Peyer's patch (tissue), 4 donors: ENCODE measurements at regions not wholly inside any gene's neighbourhood (a gene's known extent, or its start where the extent isn't known, plus 50 kb on each side); places are given as distances from the start of the nearest gene placed in this dataset.

ENCODE experiments used
- CTCF ChIP-seq, 6 experiments: fragments of 450-650 bp in 4 of 6; fragments of 200-600 bp in 2 of 6; sonication (generic) in 1 of 6; IDR thresholded peaks; one replicate each; pipeline ENCODE4 v1.5.1; 2017 to 2019; ENCODE audit warnings: antibody characterized with exemption in 6 of 6, mild to moderate bottlenecking in 3 of 6, moderate library complexity in 1 of 6
- POLR2A ChIP-seq, 2 donors: fragments of 450-650 bp; IDR thresholded peaks; one replicate each; pipeline ENCODE4 v1.5.1; 2017; ENCODE audit warnings: antibody characterized with exemption in 2 of 2, mild to moderate bottlenecking in 2 of 2, moderate library complexity in 2 of 2

DNA sequence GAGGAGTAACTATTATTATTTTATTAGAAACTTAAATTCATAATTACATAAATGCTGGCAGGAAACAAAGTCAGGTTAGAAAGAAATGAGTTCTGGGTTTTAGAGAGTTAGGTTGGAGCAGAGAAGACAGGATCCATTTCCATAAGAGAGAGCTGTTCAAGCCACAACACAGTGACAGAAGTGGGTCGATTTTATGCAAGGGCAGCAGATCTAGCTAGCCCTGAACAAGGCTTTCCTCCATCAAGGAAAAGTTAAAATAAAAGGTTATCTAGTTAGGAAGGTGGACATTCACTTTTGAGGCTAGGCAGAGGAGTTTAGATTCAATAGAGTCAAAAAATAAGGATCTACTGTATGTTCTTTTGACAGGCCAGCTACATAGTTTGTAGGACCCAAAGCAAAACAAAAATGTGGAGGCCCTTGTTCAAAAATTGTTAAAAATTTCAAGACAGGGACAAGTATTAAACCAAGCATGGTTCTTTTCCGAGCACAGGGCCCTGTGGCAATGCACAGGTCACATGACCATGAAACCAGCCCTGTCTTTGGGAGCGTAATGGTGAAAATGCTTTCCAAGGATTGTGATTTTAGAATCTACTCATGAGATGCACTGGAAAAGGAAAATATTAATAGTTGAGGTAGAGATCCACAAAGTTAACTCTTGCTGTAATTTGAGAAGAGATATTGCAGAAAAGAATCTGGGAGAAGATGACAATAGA is 91.2 kb upstream of the CREB1 start:
- TF ChIP-seq CTCF (IDR thresholded peaks at IDR 0.05): no peak
- TF ChIP-seq POLR2A (IDR thresholded peaks at IDR 0.05): no peak
